ENCODE measurements at regions not wholly inside any gene's neighbourhood (a gene's known extent, or its start where the extent isn't known, plus 50 kb on each side); places are given as distances from the start of the nearest gene placed in this dataset.

GRCh38 chr10:92753865-92754264 is 64.1 kb downstream of the HHEX start:
- H3K27ac ChIP-seq (ENCODE audit: low read depth, low read length), result no peak overlapping the region
- TF ChIP-seq BACH1 (IDR thresholded peaks at IDR 0.05; ENCODE audit: low read length) (no peak), SIX5 (IDR thresholded peaks at IDR 0.05; ENCODE audit: low read depth, low read length) (no peak), SP2 (IDR thresholded peaks at IDR 0.05; ENCODE audit: low read length) (no peak), CHD1 (IDR thresholded peaks at IDR 0.05; ENCODE audit: low read depth, low read length) (no peak), CTCF (IDR thresholded peaks at IDR 0.05; ENCODE audit: control extremely low read depth in 1 of 3, insufficient read depth in 1 of 3, low read depth in 1 of 3, low read length in 3 of 3) (no peak), ZNF274 (IDR thresholded peaks at IDR 0.05; ENCODE audit: borderline replicate concordance, extremely low read depth, low read length) (no peak), TBP (IDR thresholded peaks at IDR 0.05; ENCODE audit: low read depth, low read length) (no peak), ATF2 (IDR thresholded peaks at IDR 0.05; ENCODE audit: low read length) (no peak), USF2 (IDR thresholded peaks at IDR 0.05; ENCODE audit: low read length) (no peak), SP1 (IDR thresholded peaks at IDR 0.05; ENCODE audit: low read depth, low read length) (no peak), SP4 (IDR thresholded peaks at IDR 0.05; ENCODE audit: low read length) (no peak), POLR2AphosphoS5 (IDR thresholded peaks at IDR 0.05; ENCODE audit: low read depth, low read length) (no peak)
- H3K79me1 ChIP-seq (ENCODE audit: low read depth, low read length), result no peaks in the 10 kb centered on the region
- ChIA-PET POLR2A (ENCODE audit: partially characterized antibody) (no interaction called here), CTCF (ENCODE audit: partially characterized antibody) (no interaction called here)
- H3K14ac ChIP-seq (ENCODE audit: insufficient read length), result no peak overlapping the region
- FAIRE-seq (no peak), DNase-seq (ENCODE audit: low read depth in 1 of 2, low spot score in 2 of 2) (no peak)
- no peak overlapping the region for H4K91ac ChIP-seq (replicated peaks; ENCODE audit: insufficient read length, low read length)
- no peak overlapping the region for H3K9ac ChIP-seq (replicated peaks in 1 of 4; ENCODE audit: extremely low read depth in 1 of 4, low read depth in 3 of 4, low read length in 3 of 4)
- no peak overlapping the region for H2AFZ ChIP-seq (ENCODE audit: low read length)
- H3K4ac ChIP-seq (replicated peaks; ENCODE audit: insufficient read length, low read depth, low read length), result no peak overlapping the region
- H2BK15ac ChIP-seq (ENCODE audit: low read length), result no peak overlapping the region
- H3K23me2 ChIP-seq (ENCODE audit: low read depth, low read length), result no peaks in the 10 kb centered on the region
- no peaks in the 10 kb centered on the region for H3K79me2 ChIP-seq (ENCODE audit: control insufficient read depth in 1 of 2, insufficient read depth in 2 of 2, low read length in 2 of 2)
- H4K8ac ChIP-seq (ENCODE audit: extremely low read depth, insufficient read depth, low read length), result no peak overlapping the region
- no peak overlapping the region for H2AK5ac ChIP-seq (ENCODE audit: low read depth, low read length)
- no peaks in the 10 kb centered on the region for H3K27me3 ChIP-seq (replicated peaks in 1 of 4; ENCODE audit: control insufficient read depth in 3 of 4, extremely low read depth in 1 of 4, insufficient read depth in 3 of 4, low read length in 3 of 4)
- no peaks in the 10 kb centered on the region for H3K9me3 ChIP-seq (ENCODE audit: insufficient read depth in 2 of 2, low read depth in 1 of 2, low read length in 1 of 2)
- no peak overlapping the region for H2BK120ac ChIP-seq (replicated peaks; ENCODE audit: low read depth, low read length)
- H3K36me3 ChIP-seq (ENCODE audit: control insufficient read depth in 2 of 4, insufficient read depth in 4 of 4, low read length in 3 of 4), result no peaks in the 10 kb centered on the region
- no peak overlapping the region for H4K5ac ChIP-seq (ENCODE audit: insufficient read length, low read depth, low read length)
- H2BK20ac ChIP-seq (ENCODE audit: low read length), result no peak overlapping the region
- no peak overlapping the region for H2BK12ac ChIP-seq (ENCODE audit: low read depth, low read length)
- no peak overlapping the region for H3K56ac ChIP-seq (replicated peaks; ENCODE audit: insufficient read length, low read depth, low read length)
- no peak overlapping the region for H2BK5ac ChIP-seq (ENCODE audit: low read depth, low read length)
- H3K4me1 ChIP-seq (replicated peaks in 1 of 4; ENCODE audit: control insufficient read depth in 3 of 4, insufficient read depth in 4 of 4, low read length in 3 of 4), result peaks cover 0 to 3% (median 0%) of the 10 kb centered on the region in 4 experiments; a peak in 1 of 7 replicates
- H3K4me2 ChIP-seq (ENCODE audit: insufficient read depth in 1 of 2, low read depth in 2 of 2, low read length in 2 of 2), result no peak overlapping the region
- no peak overlapping the region for H3K23ac ChIP-seq (ENCODE audit: insufficient read length)
- no peak overlapping the region for H3K18ac ChIP-seq (ENCODE audit: extremely low read depth, low read length)
- H4K20me1 ChIP-seq (replicated peaks in 1 of 2; ENCODE audit: control insufficient read depth in 1 of 2, insufficient read depth in 2 of 2, low read length in 2 of 2), result no peaks in the 10 kb centered on the region
- H3K4me3 ChIP-seq (ENCODE audit: extremely low read depth in 1 of 4, insufficient read depth in 2 of 4, low read depth in 3 of 4, low read length in 4 of 4), result no peak overlapping the region

Data from H1 (cell line).